ENCODE measurements at regions not wholly inside any gene's neighbourhood (a gene's known extent, or its start where the extent isn't known, plus 50 kb on each side); places are given as distances from the start of the nearest gene placed in this dataset.
"Not testable (repeated sequence)": the region's sequence is repeated elsewhere in the genome, so short reads cannot be mapped to it uniquely, and the experiment has no call there.

DNA sequence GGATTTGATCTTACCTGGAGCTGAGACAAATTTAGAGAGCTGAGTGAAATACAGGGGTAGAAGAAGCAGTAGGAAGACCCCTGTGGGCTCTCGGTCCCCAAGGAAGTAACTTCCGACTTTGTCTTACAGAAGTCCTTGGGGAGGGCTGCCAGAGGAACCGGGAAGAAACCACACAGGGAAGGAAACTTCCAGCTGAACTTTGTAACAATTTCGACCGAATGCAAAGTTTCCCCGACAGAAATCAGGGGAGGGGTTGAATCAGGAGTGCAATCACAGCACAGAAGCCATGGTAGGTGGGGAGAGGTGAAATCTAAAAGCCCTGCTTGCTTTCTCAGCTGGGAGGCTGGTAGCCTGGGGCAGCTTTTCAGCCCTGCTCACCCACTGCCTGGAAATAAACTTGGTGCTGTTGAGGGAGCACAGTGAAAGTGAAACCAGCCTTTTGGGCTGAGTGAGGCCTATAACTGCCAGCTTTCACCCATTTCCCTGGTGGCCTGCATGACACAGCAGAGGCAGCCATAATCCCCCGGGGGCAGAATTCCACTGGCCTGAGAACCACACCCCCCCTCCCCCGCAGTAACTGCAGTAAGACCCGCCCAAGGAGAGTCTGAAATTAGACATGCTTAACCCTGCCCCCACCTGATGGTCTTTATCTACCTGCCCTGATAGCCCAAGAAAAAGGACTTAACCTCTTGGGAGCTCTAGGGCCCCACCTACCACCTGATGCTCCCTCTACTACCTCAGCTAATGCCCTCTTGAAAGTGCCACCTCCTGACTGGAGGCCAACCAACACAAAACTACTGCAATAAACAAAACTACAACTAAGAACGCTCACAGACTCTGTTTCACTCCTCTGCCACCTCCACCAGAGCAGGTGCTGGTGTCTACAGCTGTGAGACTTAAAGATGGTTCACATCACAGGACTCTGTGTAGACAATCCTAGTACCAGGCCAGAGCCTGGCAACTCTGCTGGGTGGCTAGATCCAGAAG is 248.2 kb downstream of the PARM1 start:
- DNase-seq = no peak

- no peak for DNase-seq
These were observed 247.3 kb downstream of the PARM1 start for GRCh38 chr4:75180217-75180616.

GRCh38 chr4:75179510-75179909 is 246.6 kb downstream of the PARM1 start:
- no peak for DNase-seq

GRCh38 chr4:75172551-75172950 is 239.6 kb downstream of the PARM1 start:
- no peak for DNase-seq

DNA sequence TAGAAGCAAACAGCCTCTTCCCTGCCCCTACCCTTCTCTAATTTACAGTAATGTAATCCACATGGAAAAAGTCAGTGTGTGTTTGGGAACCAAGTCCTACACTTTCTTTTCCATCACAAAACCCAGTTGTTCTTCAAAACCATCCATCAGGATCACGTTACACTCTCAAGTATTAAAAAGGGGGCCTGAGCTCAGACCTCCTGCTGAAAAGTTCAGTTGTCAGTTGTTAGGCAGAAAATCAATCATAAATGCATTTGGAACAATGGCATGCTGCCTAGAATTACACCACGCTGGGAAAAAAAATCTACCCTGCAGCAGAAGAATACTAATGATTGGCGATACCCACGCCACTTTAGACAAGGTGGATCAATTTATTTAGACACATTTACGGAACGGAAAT is 236.5 kb downstream of the PARM1 start:
- DNase-seq = no peak

GRCh38 chr4:75169020-75169419 is 236.1 kb downstream of the PARM1 start:
- no peak for DNase-seq

- DNase-seq = no peak
These were observed 235.6 kb downstream of the PARM1 start for GRCh38 chr4:75168548-75168947.

DNA sequence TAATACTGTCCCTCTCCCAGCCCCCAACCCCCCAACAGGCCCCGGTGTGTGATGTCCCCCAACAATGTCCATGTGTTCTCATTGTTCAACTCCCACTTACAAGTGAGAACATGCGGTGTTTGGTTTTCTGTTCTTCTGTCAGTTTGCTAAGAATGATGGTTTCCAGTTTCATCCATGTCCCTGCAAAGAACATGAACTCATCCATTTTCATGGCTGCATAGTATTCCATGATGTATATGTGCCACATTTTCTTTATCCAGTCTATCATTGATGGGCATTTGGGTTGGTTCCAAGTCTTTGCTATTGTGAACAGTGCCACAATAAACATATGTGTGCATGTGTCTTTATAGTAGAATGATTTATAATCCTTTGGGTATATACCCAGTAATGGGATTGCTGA is 232.2 kb downstream of the PARM1 start:
- not testable (repeated sequence) for DNase-seq

GRCh38 chr4:75158451-75158850 is 225.5 kb downstream of the PARM1 start:
- DNase-seq = no peak

DNA sequence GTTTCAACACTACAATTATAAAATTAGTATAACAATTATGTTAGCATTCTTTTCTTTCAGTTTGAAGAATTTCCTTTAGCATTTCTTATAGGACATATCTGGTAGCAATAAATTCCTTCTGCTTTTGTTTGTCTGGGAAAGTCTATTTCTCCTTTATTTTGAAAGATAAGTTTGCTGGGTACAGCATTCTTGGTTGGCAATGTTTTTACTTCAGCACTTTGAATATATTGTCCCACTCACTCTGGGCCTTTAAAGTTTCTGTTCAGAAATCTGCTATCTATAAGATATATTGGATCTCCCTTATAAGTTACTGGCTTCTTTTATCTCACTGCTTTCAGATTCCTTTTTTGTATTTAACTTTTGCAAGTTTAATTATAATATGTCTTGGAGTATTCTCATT is 222.1 kb downstream of the PARM1 start:
- DNase-seq = no peak

- no peak for DNase-seq
These were observed 213.3 kb downstream of the PARM1 start for GRCh38 chr4:75146223-75146622.

DNA sequence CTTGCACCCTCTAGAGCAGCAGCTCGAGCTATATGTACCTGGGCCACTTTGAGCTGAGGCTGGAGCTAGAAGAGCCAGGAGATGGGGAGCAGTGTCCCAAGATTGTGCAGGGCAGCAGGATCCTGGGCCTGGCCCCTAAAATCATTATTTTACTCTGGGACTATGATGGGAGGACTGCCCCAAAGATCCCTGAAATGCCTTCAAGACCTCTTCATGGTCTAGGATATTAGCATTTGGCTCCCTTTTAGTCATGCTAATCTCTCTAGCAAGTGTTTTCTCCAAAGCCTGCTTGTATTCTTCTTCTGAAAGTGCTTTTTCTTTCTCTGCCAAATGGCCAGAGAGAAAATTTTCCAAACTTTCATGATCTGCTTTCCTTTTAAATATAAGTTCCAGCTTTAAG is 211.6 kb downstream of the PARM1 start:
- DNase-seq = no peak

- no peak for DNase-seq
These were observed 209.9 kb downstream of the PARM1 start for GRCh38 chr4:75142850-75143249.

- no peak for DNase-seq
These were observed 209.5 kb downstream of the PARM1 start for GRCh38 chr4:75142382-75142781.

GRCh38 chr4:75141162-75141561 is 208.2 kb downstream of the PARM1 start:
- no peak for DNase-seq

- no peak for DNase-seq
These were observed 204.4 kb downstream of the PARM1 start for GRCh38 chr4:75137302-75137701.

DNA sequence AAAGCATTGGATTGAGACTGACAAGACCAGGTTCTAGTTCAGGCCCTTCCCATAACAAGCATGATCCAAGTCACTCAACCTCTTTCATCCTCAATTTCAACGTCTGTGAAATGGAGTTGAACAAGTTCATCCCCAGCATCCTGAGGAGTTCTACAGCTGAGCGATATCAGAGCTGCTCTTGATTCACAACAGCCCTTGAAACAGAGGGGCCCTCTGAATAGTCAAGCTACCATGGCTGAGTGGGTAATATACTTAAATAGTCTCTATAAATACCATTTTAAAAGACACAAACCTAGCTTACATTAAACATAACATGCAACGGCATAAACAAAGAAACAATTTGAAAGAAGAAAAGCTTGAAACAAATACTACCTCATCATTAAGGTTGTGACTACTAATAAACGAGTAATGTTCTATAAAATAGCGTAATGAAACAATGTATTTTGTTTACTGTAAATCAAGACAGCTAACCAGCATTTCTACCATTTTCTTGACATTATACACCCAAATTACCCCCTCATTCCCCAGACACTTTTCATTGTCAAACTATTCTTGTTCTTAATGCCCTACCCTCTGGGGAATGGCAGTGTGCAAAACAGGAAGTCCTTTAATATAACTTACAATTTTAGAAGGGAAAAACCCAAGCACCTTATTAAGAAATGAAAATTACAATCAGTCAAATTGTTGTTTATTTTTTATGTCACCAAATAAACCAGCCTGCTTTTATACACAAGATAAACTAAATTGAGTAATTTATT is 202.3 kb downstream of the PARM1 start:
- no peak for DNase-seq

GRCh38 chr4:75126870-75127269 is 194.0 kb downstream of the PARM1 start:
- not testable (repeated sequence) for DNase-seq

DNA sequence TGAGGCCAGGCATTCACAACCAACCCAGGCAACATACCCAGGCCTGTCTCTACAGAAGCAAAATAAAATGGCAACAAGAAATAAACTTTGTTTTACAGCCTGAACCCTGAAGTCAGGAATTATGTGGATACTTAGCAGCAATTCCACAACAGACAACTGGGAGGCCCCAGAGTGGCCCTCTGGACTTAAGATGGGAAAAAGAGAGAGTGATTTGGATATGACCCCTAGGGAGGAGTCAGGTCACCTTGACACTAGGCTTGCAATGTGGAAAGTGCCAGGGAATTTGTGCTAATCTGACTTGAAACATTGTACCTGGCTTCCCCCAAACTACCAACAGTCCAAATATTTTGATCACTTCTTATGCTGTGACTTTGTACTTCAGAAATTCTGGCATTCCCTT is 193.1 kb downstream of the PARM1 start:
- DNase-seq = no peak

GRCh38 chr4:75122424-75123014 is 189.6 kb downstream of the PARM1 start:
- DNase-seq = no peak

DNA sequence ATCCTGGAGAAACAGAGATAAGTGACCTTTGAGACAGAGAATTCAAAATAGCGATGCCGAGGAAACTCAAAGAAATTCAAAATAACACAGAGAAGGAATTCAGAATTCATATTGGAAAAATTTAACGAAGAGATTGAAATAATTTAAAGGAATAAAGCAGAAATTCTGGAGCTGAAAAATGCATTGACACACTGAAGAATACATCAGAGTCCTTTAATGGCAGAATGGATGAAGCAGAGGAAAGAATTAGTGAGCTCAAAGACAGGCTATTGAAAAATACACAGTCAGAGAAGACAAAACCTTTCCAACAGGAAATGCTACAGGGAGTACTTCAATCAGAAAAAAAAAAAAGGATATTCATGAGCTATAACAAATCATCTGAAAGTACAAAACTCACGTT is 185.8 kb downstream of the PARM1 start:
- no peak for DNase-seq

GRCh38 chr4:75110061-75110460 is 177.1 kb downstream of the PARM1 start:
- no peak for DNase-seq

DNA sequence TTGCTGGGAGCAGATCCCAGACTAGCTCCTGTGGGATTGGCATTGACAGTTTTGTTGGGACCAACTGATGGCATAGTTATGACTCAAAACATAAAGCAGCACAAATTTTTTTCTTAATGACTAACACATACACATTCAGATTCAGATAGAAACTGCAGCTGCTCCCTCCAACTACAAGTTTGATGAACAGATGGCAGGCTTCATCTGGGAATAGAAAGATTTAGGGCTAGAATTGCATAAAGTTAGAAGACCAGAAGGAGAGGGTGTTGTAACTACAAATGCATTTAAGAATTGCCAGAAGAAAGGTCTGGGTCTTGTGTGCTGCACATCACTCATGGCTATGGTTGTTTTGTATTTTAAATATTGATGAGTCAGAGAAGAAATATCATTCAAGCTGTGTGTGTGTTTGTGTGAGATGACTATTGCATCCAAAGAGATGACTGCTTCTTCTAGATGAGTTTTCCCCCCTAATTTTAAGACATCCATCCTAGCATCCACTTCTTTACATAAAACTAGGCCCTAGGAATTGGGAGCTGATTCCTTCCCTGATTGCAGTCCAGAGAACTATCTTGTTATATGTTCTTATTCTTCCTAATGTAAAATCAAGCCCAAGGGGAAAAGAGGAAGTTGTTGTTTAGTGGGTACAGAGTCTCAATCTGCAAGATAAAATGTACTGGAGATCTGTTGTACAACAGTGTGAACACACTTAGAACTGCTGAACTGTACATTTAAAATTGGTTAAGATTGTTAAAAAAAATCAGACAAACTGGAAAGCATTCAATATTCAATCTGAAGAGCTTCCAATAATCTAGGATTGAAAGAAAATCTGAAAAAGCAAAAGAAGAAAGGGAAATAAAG is 175.1 kb downstream of the PARM1 start:
- no peak for DNase-seq

Data from left hindlimb (tissue), 1 donor.